ENCODE measurements at regions not wholly inside any gene's neighbourhood (a gene's known extent, or its start where the extent isn't known, plus 50 kb on each side); places are given as distances from the start of the nearest gene placed in this dataset.

- TF ChIP-seq CTCF (IDR thresholded peaks at IDR 0.05) (no peak), EZH2 (IDR thresholded peaks at IDR 0.05) (no peak)
Measured at GRCh38 chr2:201969241-201969937, 64.3 kb upstream of the FZD7 start.

Data from neural progenitor cell (in vitro differentiated cells).